CD4-positive, CD25-positive, alpha-beta regulatory T cell (primary cell): ENCODE measurements at regions not wholly inside any gene's neighbourhood (a gene's known extent, or its start where the extent isn't known, plus 50 kb on each side); places are given as distances from the start of the nearest gene placed in this dataset.
A peak's percentile ranks its signal among the peaks of the same experiment; 100 is the strongest.

Experiments used
- ATAC-seq, 2 donors: fragments of 150-1000 bp; cut with Tn5 transposase; one replicate each; pipeline ENCODE4 v1.10.0; 2021; ENCODE audit warnings: low read depth in 2 of 2, moderate number of reproducible peaks in 2 of 2, moderate library complexity in 1 of 2
- DNase-seq, 3 donors: peaks; one replicate each; pipeline versions ENCODE4 v3.0.0 to v3.0.0-alpha.2; 2012 to 2022; ENCODE audit warnings: mixed read lengths in 1 of 3
- H3K27ac ChIP-seq: one replicate; pipeline ENCODE4 v1.7.0; 2013; ENCODE audit warnings: mild to moderate bottlenecking, low read length; ENCODE audit not compliant: insufficient read depth, poor library complexity, severe bottlenecking
- H3K27me3 ChIP-seq: one replicate; pipeline ENCODE4 v1.7.0; 2013; ENCODE audit warnings: low read length; ENCODE audit not compliant: control insufficient read depth, insufficient read depth
- H3K36me3 ChIP-seq: one replicate; pipeline ENCODE4 v1.7.0; 2013; ENCODE audit warnings: mild to moderate bottlenecking, low read length, moderate library complexity; ENCODE audit not compliant: control insufficient read depth, insufficient read depth
- H3K4me1 ChIP-seq: 2 replicates; pipeline ENCODE4 v1.7.0; 2013; ENCODE audit warnings: mild to moderate bottlenecking, low read length; ENCODE audit not compliant: insufficient read depth, control insufficient read depth, poor library complexity, severe bottlenecking
- H3K4me3 ChIP-seq: one replicate; pipeline ENCODE4 v1.7.0; 2013; ENCODE audit warnings: low read depth, mild to moderate bottlenecking, low read length, moderate library complexity
- H3K9me3 ChIP-seq, 2 experiments: 1 replicate in 1 of 2; 2 replicates in 1 of 2; pipeline ENCODE4 v1.7.0; 2013; ENCODE audit warnings: low read length in 2 of 2, mild to moderate bottlenecking in 1 of 2, moderate library complexity in 1 of 2; ENCODE audit not compliant: control insufficient read depth in 2 of 2
- H3K27ac Mint-ChIP-seq, 3 donors: one replicate each; pipeline ENCODE4 v1.8.0; 2020 to 2022; ENCODE audit warnings: mild to moderate bottlenecking in 3 of 3, mixed read lengths in 3 of 3, moderate library complexity in 2 of 3
- H3K27me3 Mint-ChIP-seq: one replicate; pipeline ENCODE4 v1.8.0; 2022; ENCODE audit warnings: mild to moderate bottlenecking, mixed read lengths
- H3K36me3 Mint-ChIP-seq: one replicate; pipeline ENCODE4 v1.8.0; 2020; ENCODE audit warnings: mixed read lengths
- H3K4me1 Mint-ChIP-seq, 4 donors: one replicate each; pipeline ENCODE4 v1.8.0; 2020 to 2022; ENCODE audit warnings: mixed read lengths in 4 of 4, mild to moderate bottlenecking in 1 of 4
- H3K4me3 Mint-ChIP-seq, 4 donors: one replicate each; pipeline ENCODE4 v1.8.0; 2020 to 2022; ENCODE audit warnings: mild to moderate bottlenecking in 4 of 4, mixed read lengths in 4 of 4, moderate library complexity in 3 of 4
- H3K9me3 Mint-ChIP-seq, 7 donors: one replicate each; pipeline ENCODE4 v1.8.0; 2020 to 2022; ENCODE audit warnings: mixed read lengths in 7 of 7, mild to moderate bottlenecking in 3 of 7, moderate library complexity in 2 of 7

- no peaks in the 10 kb centered on the region for H3K36me3 Mint-ChIP-seq
- peaks cover 2% of the 10 kb centered on the region for H3K27me3 ChIP-seq
- H3K27ac Mint-ChIP-seq = no peak overlapping the region
- no peak overlapping the region for H3K4me3 ChIP-seq
- no peak overlapping the region for H3K4me3 Mint-ChIP-seq
- no peak overlapping the region for H3K27ac ChIP-seq
- DNase-seq = no peak
- no peak for ATAC-seq
- H3K9me3 ChIP-seq = no peaks in the 10 kb centered on the region
- H3K4me1 Mint-ChIP-seq = no peaks in the 10 kb centered on the region
- no peaks in the 10 kb centered on the region for H3K36me3 ChIP-seq
- peaks cover 0 to 2% (median 0%) of the 10 kb centered on the region in 7 donors for H3K9me3 Mint-ChIP-seq
- H3K27me3 Mint-ChIP-seq = peaks cover 5% of the 10 kb centered on the region
- no peaks in the 10 kb centered on the region for H3K4me1 ChIP-seq
These were observed 105.8 kb downstream of the LACC1 start for GRCh38 chr13:43985422-43986072.

- H3K36me3 ChIP-seq = no peaks in the 10 kb centered on the region
- no peaks in the 10 kb centered on the region for H3K4me1 Mint-ChIP-seq
- no peak for DNase-seq
- H3K9me3 ChIP-seq = no peaks in the 10 kb centered on the region
- H3K27me3 Mint-ChIP-seq = peaks cover 9% of the 10 kb centered on the region
- no peak overlapping the region for H3K4me3 Mint-ChIP-seq
- H3K27ac Mint-ChIP-seq = no peak overlapping the region
- no peak for ATAC-seq
- H3K4me1 ChIP-seq = no peaks in the 10 kb centered on the region
- peaks cover 2% of the 10 kb centered on the region for H3K27me3 ChIP-seq
- H3K9me3 Mint-ChIP-seq = peaks cover 0 to 2% (median 0%) of the 10 kb centered on the region in 7 donors
- H3K36me3 Mint-ChIP-seq = no peaks in the 10 kb centered on the region
- no peak overlapping the region for H3K4me3 ChIP-seq
- H3K27ac ChIP-seq = no peak overlapping the region
These were observed 106.8 kb downstream of the LACC1 start for GRCh38 chr13:43986421-43986981.

- ATAC-seq (no peak), DNase-seq (no peak)
- H3K4me3 ChIP-seq = no peak overlapping the region
- Mint-ChIP-seq H3K4me3 (no peak overlapping the region), H3K36me3 (no peaks in the 10 kb centered on the region), H3K9me3 (peaks cover 0 to 6% (median 0%) of the 10 kb centered on the region in 7 donors), H3K27ac (no peak overlapping the region), H3K4me1 (no peaks in the 10 kb centered on the region), H3K27me3 (peaks cover 19% of the 10 kb centered on the region)
- no peak overlapping the region for H3K27ac ChIP-seq
- H3K9me3 ChIP-seq = no peaks in the 10 kb centered on the region
- H3K36me3 ChIP-seq = no peaks in the 10 kb centered on the region
- no peaks in the 10 kb centered on the region for H3K27me3 ChIP-seq
- no peaks in the 10 kb centered on the region for H3K4me1 ChIP-seq
These were observed 108.6 kb downstream of the LACC1 start for GRCh38 chr13:43988302-43988701.

- no peak overlapping the region for H3K4me3 ChIP-seq
- no peak overlapping the region for H3K27ac Mint-ChIP-seq
- H3K9me3 ChIP-seq = peaks cover under 1 to 3% of the 10 kb centered on the region in 2 experiments
- H3K9me3 Mint-ChIP-seq = peaks cover 0 to 15% (median 2%) of the 10 kb centered on the region in 7 donors
- no peaks in the 10 kb centered on the region for H3K4me1 Mint-ChIP-seq
- H3K27me3 Mint-ChIP-seq = peaks cover 19% of the 10 kb centered on the region
- H3K27me3 ChIP-seq = peaks cover 2% of the 10 kb centered on the region
- no peaks in the 10 kb centered on the region for H3K36me3 ChIP-seq
- ATAC-seq (no peak), DNase-seq (no peak)
- H3K27ac ChIP-seq = no peak overlapping the region
- H3K36me3 Mint-ChIP-seq = no peaks in the 10 kb centered on the region
- no peak overlapping the region for H3K4me3 Mint-ChIP-seq
- no peaks in the 10 kb centered on the region for H3K4me1 ChIP-seq
These were observed 110.3 kb downstream of the LACC1 start for GRCh38 chr13:43990021-43990420.

- DNase-seq = no peak
- no peak overlapping the region for H3K27ac Mint-ChIP-seq
- no peak for ATAC-seq
These were observed 111.1 kb downstream of the LACC1 start for GRCh38 chr13:43990829-43991228.

GRCh38 chr13:43991773-43992201, 112.1 kb downstream of the LACC1 start:
- Mint-ChIP-seq H3K27ac (no peak overlapping the region), H3K9me3 (peaks cover 0 to 22% (median 8%) of the 10 kb centered on the region in 7 donors), H3K36me3 (no peaks in the 10 kb centered on the region), H3K4me3 (no peak overlapping the region), H3K27me3 (peaks cover 15% of the 10 kb centered on the region), H3K4me1 (no peaks in the 10 kb centered on the region)
- ATAC-seq (no peak), DNase-seq (no peak)
- Histone ChIP-seq H3K27ac (no peak overlapping the region), H3K27me3 (peaks cover 2% of the 10 kb centered on the region), H3K4me1 (no peaks in the 10 kb centered on the region), H3K9me3 (peaks cover 3 to 5% of the 10 kb centered on the region in 2 experiments), H3K4me3 (no peak overlapping the region), H3K36me3 (no peaks in the 10 kb centered on the region)

More at GRCh38 chr13:43990829-43991228, 111.1 kb downstream of the LACC1 start:
- no peaks in the 10 kb centered on the region for H3K4me1 Mint-ChIP-seq
- Histone ChIP-seq H3K4me1 (no peaks in the 10 kb centered on the region), H3K4me3 (no peak overlapping the region), H3K9me3 (peaks cover 3 to 5% of the 10 kb centered on the region in 2 experiments), H3K27me3 (peaks cover 2% of the 10 kb centered on the region), H3K27ac (no peak overlapping the region), H3K36me3 (no peaks in the 10 kb centered on the region)
- H3K27me3 Mint-ChIP-seq = peaks cover 19% of the 10 kb centered on the region
- H3K9me3 Mint-ChIP-seq = peaks cover 0 to 22% (median 7%) of the 10 kb centered on the region in 7 donors
- H3K4me3 Mint-ChIP-seq = no peak overlapping the region
- H3K36me3 Mint-ChIP-seq = no peaks in the 10 kb centered on the region

- H3K4me3 Mint-ChIP-seq = no peak overlapping the region
- H3K4me1 Mint-ChIP-seq = no peaks in the 10 kb centered on the region
- no peak for DNase-seq
- peaks cover 3 to 5% of the 10 kb centered on the region in 2 experiments for H3K9me3 ChIP-seq
- peak overlapping the region in 1 of 3 donors; percentile 41 for H3K27ac Mint-ChIP-seq
- peaks cover 2% of the 10 kb centered on the region for H3K27me3 ChIP-seq
- H3K4me3 ChIP-seq = no peak overlapping the region
- no peak for ATAC-seq
- no peaks in the 10 kb centered on the region for H3K36me3 ChIP-seq
- H3K27ac ChIP-seq = no peak overlapping the region
- H3K4me1 ChIP-seq = no peaks in the 10 kb centered on the region
- peaks cover 19% of the 10 kb centered on the region for H3K27me3 Mint-ChIP-seq
- peaks cover 0 to 22% (median 8%) of the 10 kb centered on the region in 7 donors for H3K9me3 Mint-ChIP-seq
- no peaks in the 10 kb centered on the region for H3K36me3 Mint-ChIP-seq
These were observed 112.5 kb downstream of the LACC1 start for GRCh38 chr13:43992211-43992610.
